Chondrocyte (in vitro differentiated cells): ENCODE measurements at regions not wholly inside any gene's neighbourhood (a gene's known extent, or its start where the extent isn't known, plus 50 kb on each side); places are given as distances from the start of the nearest gene placed in this dataset.

ENCODE experiments used
- DNase-seq: peaks from one replicate; pipeline ENCODE4 v3.0.0; 2021; ENCODE audit warnings: mixed read lengths, low spot score
- H3K27ac Mint-ChIP-seq: one replicate; pipeline ENCODE4 v1.8.0; 2021; ENCODE audit warnings: mild to moderate bottlenecking, moderate library complexity, mixed read lengths; ENCODE audit not compliant: unreplicated experiment
- H3K27me3 Mint-ChIP-seq: 2 replicates; pipeline ENCODE4 v1.8.0; 2021; ENCODE audit warnings: low read depth, mixed read lengths
- H3K36me3 Mint-ChIP-seq: 2 replicates; pipeline ENCODE4 v1.8.0; 2021; ENCODE audit warnings: low read depth, mixed read lengths
- H3K4me1 Mint-ChIP-seq: 2 replicates; pipeline ENCODE4 v1.8.0; 2021; ENCODE audit warnings: low read depth, mild to moderate bottlenecking, mixed read lengths
- H3K4me3 Mint-ChIP-seq: one replicate; pipeline ENCODE4 v1.8.0; 2021; ENCODE audit warnings: mild to moderate bottlenecking, moderate library complexity, mixed read lengths; ENCODE audit not compliant: unreplicated experiment
- H3K9me3 Mint-ChIP-seq: 2 replicates; pipeline ENCODE4 v1.8.0; 2021; ENCODE audit warnings: low read depth, mixed read lengths
- CTCF ChIP-seq: fragments of 200-600 bp; sonication (generic); IDR thresholded peaks from 2 replicates; pipeline ENCODE4 v1.5.0; 2021; ENCODE audit warnings: antibody characterized with exemption, mild to moderate bottlenecking, moderate library complexity

DNA sequence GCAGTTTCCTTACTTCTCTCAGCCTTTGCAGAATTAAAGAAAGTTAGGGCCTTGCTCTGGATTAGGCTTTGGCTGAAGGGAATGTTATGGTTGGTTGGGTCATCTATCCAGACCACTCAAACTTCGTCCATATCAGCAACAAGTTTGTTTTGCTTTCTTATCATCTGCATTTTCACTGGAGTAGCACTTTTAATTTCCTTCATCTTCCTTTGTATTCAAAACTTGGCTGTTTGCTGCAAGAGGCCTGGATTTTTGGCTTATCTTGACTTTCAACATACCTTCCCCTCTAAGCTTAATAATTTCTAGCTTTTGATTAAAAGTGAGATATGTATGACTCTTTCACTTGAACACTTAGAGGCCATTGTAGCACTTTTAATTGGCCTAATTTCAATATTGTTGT, 126.7 kb upstream of the CENPE start:
- no peak for TF ChIP-seq CTCF
- Mint-ChIP-seq H3K4me3 (no peak overlapping the region), H3K27ac (no peak overlapping the region), H3K36me3 (no peaks in the 10 kb centered on the region), H3K9me3 (no peaks in the 10 kb centered on the region), H3K4me1 (no peaks in the 10 kb centered on the region), H3K27me3 (peaks cover 1% of the 10 kb centered on the region)
- DNase-seq = no peak

GRCh38 chr4:103318327-103318726, 120.2 kb upstream of the CENPE start:
- H3K36me3 Mint-ChIP-seq = no peaks in the 10 kb centered on the region
- no peak overlapping the region for H3K27ac Mint-ChIP-seq
- no peak overlapping the region for H3K4me3 Mint-ChIP-seq
- no peaks in the 10 kb centered on the region for H3K27me3 Mint-ChIP-seq
- H3K9me3 Mint-ChIP-seq = peaks cover 34% of the 10 kb centered on the region
- H3K4me1 Mint-ChIP-seq = no peaks in the 10 kb centered on the region
- no peak for TF ChIP-seq CTCF
- DNase-seq = no peak

DNA sequence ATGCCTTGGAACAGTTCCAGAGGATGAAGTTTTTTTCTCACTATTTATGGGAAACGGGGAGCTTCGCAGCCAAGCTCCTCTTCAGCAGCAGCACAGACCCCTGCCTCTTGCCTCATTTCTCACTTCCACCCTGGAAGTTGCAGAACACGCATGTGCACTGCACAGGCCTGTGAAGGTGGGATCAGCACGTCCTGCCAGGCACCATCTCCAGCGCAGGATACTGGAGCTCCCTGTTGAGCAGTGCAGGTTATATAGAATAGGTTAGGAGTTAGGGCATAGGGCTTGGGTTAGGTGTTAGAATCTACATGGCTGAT, 110.1 kb upstream of the CENPE start:
- peaks cover 1% of the 10 kb centered on the region for H3K27me3 Mint-ChIP-seq
- H3K9me3 Mint-ChIP-seq = peaks cover 7% of the 10 kb centered on the region
- peaks cover 4% of the 10 kb centered on the region for H3K4me1 Mint-ChIP-seq
- no peak overlapping the region for H3K4me3 Mint-ChIP-seq
- H3K27ac Mint-ChIP-seq = no peak overlapping the region
- no peak for DNase-seq
- H3K36me3 Mint-ChIP-seq = no peaks in the 10 kb centered on the region
- no peak for TF ChIP-seq CTCF

GRCh38 chr4:103307453-103308247, 109.5 kb upstream of the CENPE start:
- no peak overlapping the region for H3K27ac Mint-ChIP-seq

DNA sequence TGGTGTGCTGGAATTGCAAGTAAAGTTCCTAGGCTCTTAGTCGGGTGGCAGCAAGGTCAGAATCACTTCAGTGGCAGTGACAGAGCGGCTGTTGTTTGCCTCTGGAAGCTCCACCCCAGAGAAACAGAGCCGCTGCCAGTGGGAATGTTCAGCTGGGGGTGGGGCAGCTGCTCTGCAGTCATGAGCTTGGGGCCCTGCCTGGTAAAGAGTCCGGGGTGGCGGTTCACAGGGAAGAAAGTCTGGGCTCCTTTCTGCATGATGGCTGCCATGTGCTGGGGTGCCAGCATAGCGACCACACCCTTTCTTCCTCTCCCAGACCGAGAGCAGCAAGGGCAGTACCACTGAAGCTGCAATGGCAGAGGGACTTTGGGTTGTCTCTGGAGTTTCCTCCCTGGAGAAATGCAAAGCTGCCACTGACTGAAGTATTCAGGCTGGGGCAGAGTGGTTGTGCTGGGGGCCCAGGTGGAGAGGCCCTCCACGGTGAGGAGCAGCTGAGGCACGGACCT, 108.8 kb upstream of the CENPE start:
- Mint-ChIP-seq H3K9me3 (no peaks in the 10 kb centered on the region), H3K4me1 (peaks cover 4% of the 10 kb centered on the region), H3K27me3 (peaks cover 1% of the 10 kb centered on the region), H3K4me3 (peak overlapping the region; percentile 58), H3K36me3 (no peaks in the 10 kb centered on the region), H3K27ac (peak overlapping the region; percentile 15)
- DNase-seq = no peak
- no peak for TF ChIP-seq CTCF

More at GRCh38 chr4:103307453-103308247, 109.5 kb upstream of the CENPE start:
- Mint-ChIP-seq H3K4me1 (peaks cover 4% of the 10 kb centered on the region), H3K36me3 (no peaks in the 10 kb centered on the region), H3K27me3 (peaks cover 1% of the 10 kb centered on the region), H3K9me3 (peaks cover 7% of the 10 kb centered on the region), H3K4me3 (no peak overlapping the region)
- no peak for TF ChIP-seq CTCF
- no peak for DNase-seq
